A549 (cell line): ENCODE measurements at regions not wholly inside any gene's neighbourhood (a gene's known extent, or its start where the extent isn't known, plus 50 kb on each side); places are given as distances from the start of the nearest gene placed in this dataset.

ENCODE experiments used
- ATAC-seq, 2 experiments: fragments of 200-7000 bp in 1 of 2; fragments of >200 bp in 1 of 2; cut with Nextera tagmentation in 1 of 2; cut with Tn5 transposase in 1 of 2; 3 replicates each; pipeline versions ENCODE4 v1.8.0 to v1.9.1; 2018 to 2020; ENCODE audit warnings: mild to moderate bottlenecking in 1 of 2, moderate library complexity in 1 of 2
- CTCF ChIA-PET: fragments of 300-600 bp; sonication (Branson Sonifier 250); formaldehyde crosslinking; extraction: SDS; loops from one replicate; lab custom pipeline; 2021; ENCODE audit warnings: antibody characterized with exemption, inconsistent platforms; lab: Yijun Ruan, JAX
- POLR2A ChIA-PET: fragments of 350-600 bp; formaldehyde crosslinking; extraction: SDS; loops from one replicate; lab custom pipeline; 2021; ENCODE audit warnings: antibody characterized with exemption, inconsistent platforms; lab: Yijun Ruan, JAX
- DNase-seq, 2 experiments: peaks; one replicate each; pipeline versions ENCODE4 v3.0.0 to v3.0.0-alpha.2; 2011 to 2016; ENCODE audit warnings: low read depth in 1 of 2, low spot score in 1 of 2
- FAIRE-seq: peaks from 2 replicates; lab custom pipeline; 2011; peaks lifted over from hg19 to GRCh38; lab: Jason Lieb, UNC
- H3K27ac ChIP-seq, 2 experiments: fragments of >200 bp; sonication (Bioruptor Twin); formaldehyde crosslinking; 3 replicates each; pipeline ENCODE4 v1.5.1; 2016 to 2017
- H3K4me1 ChIP-seq: fragments of >200 bp; sonication (Bioruptor Twin); formaldehyde crosslinking; 3 replicates; pipeline ENCODE4 v1.6.1; 2016
- H3K4me2 ChIP-seq: fragments of >200 bp; sonication (Bioruptor Twin); formaldehyde crosslinking; 3 replicates; pipeline ENCODE4 v1.6.1; 2016
- H3K4me3 ChIP-seq: fragments of >200 bp; sonication (Bioruptor Twin); formaldehyde crosslinking; 3 replicates; pipeline ENCODE4 v1.5.1; 2016
- H3K9me3 ChIP-seq: fragments of >200 bp; sonication (Bioruptor Twin); formaldehyde crosslinking; 3 replicates; pipeline ENCODE4 v1.6.1; 2016
- ATOH8 ChIP-seq: fragments of 250-450 bp; sonication (Bioruptor Pico); IDR thresholded peaks from 2 replicates; pipeline ENCODE4 v1.5.0; 2020; ENCODE audit warnings: low read depth, mild to moderate bottlenecking, moderate library complexity
- CBX2 ChIP-seq: fragments of 200-600 bp; sonication (generic); IDR thresholded peaks from 2 replicates; pipeline ENCODE4 v1.6.1; 2016; ENCODE audit warnings: low read depth, mild to moderate bottlenecking, borderline replicate concordance
- CEBPB ChIP-seq, 2 experiments: fragments of >200 bp in 1 of 2; sonication (Bioruptor Twin) in 1 of 2; formaldehyde crosslinking in 1 of 2; IDR thresholded peaks; 2 replicates each; pipeline ENCODE4 v1.6.1; 2012 to 2016
- CHD2 ChIP-seq: fragments of 150-350 bp; IDR thresholded peaks from 2 replicates; pipeline ENCODE4 v1.6.1; 2014; ENCODE audit warnings: low read length; ENCODE audit not compliant: partially characterized antibody
- EHF ChIP-seq: fragments of 250-450 bp; sonication (Bioruptor Pico); IDR thresholded peaks from 2 replicates; pipeline ENCODE4 v1.5.0; 2020; ENCODE audit warnings: mild to moderate bottlenecking
- EHMT2 ChIP-seq: fragments of 200-600 bp; sonication (generic); IDR thresholded peaks from 2 replicates; pipeline ENCODE4 v1.6.1; 2016; ENCODE audit warnings: antibody characterized with exemption, low read depth, mild to moderate bottlenecking, moderate library complexity
- ELK1 ChIP-seq: fragments of 150-350 bp; IDR thresholded peaks from 2 replicates; pipeline ENCODE4 v1.6.1; 2014; ENCODE audit warnings: low read depth, mild to moderate bottlenecking, low read length
- EP300 ChIP-seq, 2 experiments: fragments of >200 bp; sonication (Bioruptor Twin); formaldehyde crosslinking; IDR thresholded peaks; 2 replicates in 1 of 2; 3 replicates in 1 of 2; pipeline ENCODE4 v1.6.1; 2016 to 2017
- FOSB ChIP-seq: fragments of 250-450 bp; sonication (Bioruptor Pico); IDR thresholded peaks from 2 replicates; pipeline ENCODE4 v1.5.0; 2020; ENCODE audit warnings: mild to moderate bottlenecking, moderate library complexity
- FOSL2 ChIP-seq, 2 experiments: fragments of 450-650 bp in 1 of 2; fragments of >200 bp in 1 of 2; sonication (Bioruptor Twin) in 1 of 2; formaldehyde crosslinking; IDR thresholded peaks; 2 replicates each; pipeline versions ENCODE4 v1.5.0 to v1.6.1; 2016 to 2020; ENCODE audit warnings: mild to moderate bottlenecking in 1 of 2, moderate library complexity in 1 of 2
- GATA3 ChIP-seq: IDR thresholded peaks from 2 replicates; pipeline ENCODE4 v1.6.1; 2012; ENCODE audit warnings: borderline replicate concordance
- HDAC2 ChIP-seq: fragments of 200-600 bp; sonication (generic); IDR thresholded peaks from 2 replicates; pipeline ENCODE4 v1.6.1; 2016
- HEYL ChIP-seq: fragments of 250-450 bp; sonication (Bioruptor Pico); IDR thresholded peaks from 2 replicates; pipeline ENCODE4 v1.8.0; 2021; ENCODE audit warnings: mild to moderate bottlenecking, moderate library complexity
- HOXB13 ChIP-seq: fragments of 250-450 bp; sonication (Bioruptor Pico); IDR thresholded peaks from 2 replicates; pipeline ENCODE4 v1.5.0; 2020; ENCODE audit warnings: low read depth, mild to moderate bottlenecking, moderate library complexity
- HOXB5 ChIP-seq: fragments of 250-450 bp; sonication (Bioruptor Pico); IDR thresholded peaks from 2 replicates; pipeline ENCODE4 v1.5.0; 2020; ENCODE audit warnings: mild to moderate bottlenecking, moderate library complexity
- JUN ChIP-seq, 2 experiments: fragments of >200 bp; sonication (Bioruptor Twin); formaldehyde crosslinking; IDR thresholded peaks; 2 replicates in 1 of 2; 3 replicates in 1 of 2; pipeline ENCODE4 v1.6.1; 2016 to 2017
- KDM1A ChIP-seq: fragments of 200-600 bp; sonication (generic); IDR thresholded peaks from 2 replicates; pipeline ENCODE4 v1.6.1; 2016; ENCODE audit warnings: low read depth, mild to moderate bottlenecking
- KDM5A ChIP-seq: fragments of 200-600 bp; sonication (generic); IDR thresholded peaks from 2 replicates; pipeline ENCODE4 v1.6.1; 2016; ENCODE audit warnings: antibody characterized with exemption, mild to moderate bottlenecking
- MAFK ChIP-seq: fragments of 450-650 bp; IDR thresholded peaks from 2 replicates; pipeline ENCODE4 v1.6.1; 2014; ENCODE audit not compliant: partially characterized antibody
- MAZ ChIP-seq: fragments of 150-350 bp; IDR thresholded peaks from 2 replicates; pipeline ENCODE4 v1.6.1; 2014; ENCODE audit warnings: antibody characterized with exemption, low read depth, low read length, borderline replicate concordance
- MYC ChIP-seq: IDR thresholded peaks from 2 replicates; pipeline ENCODE4 v1.6.1; 2012; ENCODE audit warnings: mild to moderate bottlenecking, inconsistent platforms, low read length, improper control_type of control experiment, borderline replicate concordance
- RNF2 ChIP-seq: fragments of 200-600 bp; sonication (generic); IDR thresholded peaks from 2 replicates; pipeline ENCODE4 v1.6.1; 2016; ENCODE audit warnings: low read depth, mild to moderate bottlenecking, antibody characterized with exemption, moderate library complexity, borderline replicate concordance
- TP53 ChIP-seq: fragments of 250-450 bp; sonication (Bioruptor Pico); IDR thresholded peaks from 2 replicates; pipeline ENCODE4 v1.5.0; 2021; ENCODE audit warnings: mild to moderate bottlenecking, moderate library complexity
- USF2 ChIP-seq: fragments of 450-650 bp; IDR thresholded peaks from 2 replicates; pipeline ENCODE4 v1.6.1; 2014; ENCODE audit warnings: antibody characterized with exemption
- ZC3H11A ChIP-seq: fragments of 450-650 bp; IDR thresholded peaks from 2 replicates; pipeline ENCODE4 v1.6.1; 2014; ENCODE audit warnings: antibody characterized with exemption, mild to moderate bottlenecking
- WGBS: methylation state at CpG from one replicate; pipeline ENCODE4 v1.1.6; 2017; ENCODE audit errors: missing lambda C conversion rate; 5-methylcytosine and 5-hydroxymethylcytosine counted together
- TF ChIP-seq, protein P1 (sequence below): fragments of >200 bp; sonication (Bioruptor Twin); formaldehyde crosslinking; IDR thresholded peaks from 3 replicates; pipeline ENCODE4 v1.6.1; 2016
- TF ChIP-seq, protein P2 (sequence below): fragments of >200 bp; sonication (Bioruptor Twin); formaldehyde crosslinking; IDR thresholded peaks from 2 replicates; pipeline ENCODE4 v1.6.1; 2016
- TF ChIP-seq, protein P3 (sequence below): IDR thresholded peaks from 2 replicates; pipeline ENCODE4 v1.6.1; 2012

DNA sequence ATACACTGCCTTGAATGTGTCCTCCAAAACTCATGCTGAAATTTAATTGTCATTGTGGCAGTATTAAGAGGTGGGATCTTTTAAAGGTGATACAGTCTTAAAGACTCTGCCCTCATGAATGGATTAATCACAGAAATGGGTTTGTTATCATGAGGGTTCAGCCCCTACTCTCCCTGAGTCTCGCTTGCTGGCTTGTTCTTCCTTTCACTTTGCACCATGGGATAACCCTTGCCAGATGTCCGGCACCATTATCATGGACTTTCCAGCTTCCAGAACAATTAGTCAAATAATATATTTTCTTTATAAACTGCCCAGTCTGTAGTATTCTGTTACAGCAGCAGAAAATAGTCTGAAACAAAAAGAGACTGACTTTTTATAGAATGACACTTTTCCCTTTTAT is 67.9 kb upstream of the TENT5A start:
- no peak for ATAC-seq
- CTCF ChIA-PET: no interaction called here
- DNase-seq: no peak

GRCh38 chr6:81819767-81820166 is 67.3 kb upstream of the TENT5A start:
- CTCF ChIA-PET: no interaction called here
- WGBS: 83% methylated on average over 6 of the region's 6 CpGs
- DNase-seq (no peak), ATAC-seq (no peak), FAIRE-seq (no peak)
- Histone ChIP-seq H3K4me3 (no peak overlapping the region), H3K4me2 (no peak overlapping the region), H3K9me3 (no peaks in the 10 kb centered on the region), H3K4me1 (0 out of 3 replicates have a peak, but pooled peaks cover 5% of the 10 kb centered on the region), H3K27ac (no peak overlapping the region)
- POLR2A ChIA-PET: no interaction called here
- TF ChIP-seq KDM1A (no peak), EP300 (IDR thresholded peaks at IDR 0.05) (no peak), HOXB13 (CRISPR knock-in tag) (no peak), ZC3H11A (no peak), JUN (IDR thresholded peaks at IDR 0.05) (no peak), CEBPB (IDR thresholded peaks at IDR 0.05) (no peak), FOSL2 (IDR thresholded peaks at IDR 0.05) (no peak), FOSL2 (CRISPR knock-in tag; IDR thresholded peaks at IDR 0.05) (no peak), RNF2 (no peak), HOXB5 (no peak), USF2 (no peak), KDM5A (no peak), HEYL (CRISPR knock-in tag) (no peak)
- TF ChIP-seq, protein P1, sequence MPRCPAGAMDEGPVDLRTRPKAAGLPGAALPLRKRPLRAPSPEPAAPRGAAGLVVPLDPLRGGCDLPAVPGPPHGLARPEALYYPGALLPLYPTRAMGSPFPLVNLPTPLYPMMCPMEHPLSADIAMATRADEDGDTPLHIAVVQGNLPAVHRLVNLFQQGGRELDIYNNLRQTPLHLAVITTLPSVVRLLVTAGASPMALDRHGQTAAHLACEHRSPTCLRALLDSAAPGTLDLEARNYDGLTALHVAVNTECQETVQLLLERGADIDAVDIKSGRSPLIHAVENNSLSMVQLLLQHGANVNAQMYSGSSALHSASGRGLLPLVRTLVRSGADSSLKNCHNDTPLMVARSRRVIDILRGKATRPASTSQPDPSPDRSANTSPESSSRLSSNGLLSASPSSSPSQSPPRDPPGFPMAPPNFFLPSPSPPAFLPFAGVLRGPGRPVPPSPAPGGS: no peak

More for the DNA sequence above, 67.9 kb upstream of the TENT5A start:
- Histone ChIP-seq H3K27ac (no peak overlapping the region), H3K9me3 (no peaks in the 10 kb centered on the region), H3K4me1 (0 out of 3 replicates have a peak, but pooled peaks cover 5% of the 10 kb centered on the region), H3K4me3 (no peak overlapping the region), H3K4me2 (no peak overlapping the region)
- POLR2A ChIA-PET: no interaction called here
- 78% methylated on average over 2 of the region's 2 CpGs for WGBS
- TF ChIP-seq KDM5A: no peak
- FAIRE-seq: no peak

- no peak for FAIRE-seq
- no peaks in the 10 kb centered on the region for H3K9me3 ChIP-seq
- CTCF ChIA-PET: no interaction called here
- H3K4me2 ChIP-seq: no peak overlapping the region
- no peak for DNase-seq
- WGBS: 96% methylated on average over 2 of the region's 2 CpGs
- H3K4me1 ChIP-seq: 0 out of 3 replicates have a peak, but pooled peaks cover 5% of the 10 kb centered on the region
- no peak overlapping the region for H3K4me3 ChIP-seq
- no peak for ATAC-seq
- POLR2A ChIA-PET: no interaction called here
- TF ChIP-seq EHF (CRISPR knock-in tag) (no peak), CBX2 (no peak), JUN (IDR thresholded peaks at IDR 0.05) (no peak), CHD2 (no peak), FOSB (CRISPR knock-in tag) (no peak), RNF2 (no peak), GATA3 (no peak), ELK1 (no peak), ATOH8 (CRISPR knock-in tag) (no peak), HDAC2 (no peak), MAFK (no peak), MYC (no peak), HOXB13 (CRISPR knock-in tag) (no peak), KDM1A (no peak), EHMT2 (no peak), TP53 (no peak), HOXB5 (no peak), MAZ (no peak)
- TF ChIP-seq, protein P2, sequence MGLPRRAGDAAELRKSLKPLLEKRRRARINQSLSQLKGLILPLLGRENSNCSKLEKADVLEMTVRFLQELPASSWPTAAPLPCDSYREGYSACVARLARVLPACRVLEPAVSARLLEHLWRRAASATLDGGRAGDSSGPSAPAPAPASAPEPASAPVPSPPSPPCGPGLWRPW: no peak
- TF ChIP-seq, protein P3, sequence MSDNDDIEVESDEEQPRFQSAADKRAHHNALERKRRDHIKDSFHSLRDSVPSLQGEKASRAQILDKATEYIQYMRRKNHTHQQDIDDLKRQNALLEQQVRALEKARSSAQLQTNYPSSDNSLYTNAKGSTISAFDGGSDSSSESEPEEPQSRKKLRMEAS: no peak
- no peak overlapping the region for H3K27ac ChIP-seq
Observed at GRCh38 chr6:81818901-81819361, 66.5 kb upstream of the TENT5A start.
